Fibroblast of skin of right quadriceps (primary cell): ENCODE measurements at regions not wholly inside any gene's neighbourhood (a gene's known extent, or its start where the extent isn't known, plus 50 kb on each side); places are given as distances from the start of the nearest gene placed in this dataset.
"Not testable (repeated sequence)": the region's sequence is repeated elsewhere in the genome, so short reads cannot be mapped to it uniquely, and the experiment has no call there.

Experiments used
- DNase-seq: peaks from one replicate; pipeline ENCODE4 v3.0.0-alpha.2; 2013

DNA sequence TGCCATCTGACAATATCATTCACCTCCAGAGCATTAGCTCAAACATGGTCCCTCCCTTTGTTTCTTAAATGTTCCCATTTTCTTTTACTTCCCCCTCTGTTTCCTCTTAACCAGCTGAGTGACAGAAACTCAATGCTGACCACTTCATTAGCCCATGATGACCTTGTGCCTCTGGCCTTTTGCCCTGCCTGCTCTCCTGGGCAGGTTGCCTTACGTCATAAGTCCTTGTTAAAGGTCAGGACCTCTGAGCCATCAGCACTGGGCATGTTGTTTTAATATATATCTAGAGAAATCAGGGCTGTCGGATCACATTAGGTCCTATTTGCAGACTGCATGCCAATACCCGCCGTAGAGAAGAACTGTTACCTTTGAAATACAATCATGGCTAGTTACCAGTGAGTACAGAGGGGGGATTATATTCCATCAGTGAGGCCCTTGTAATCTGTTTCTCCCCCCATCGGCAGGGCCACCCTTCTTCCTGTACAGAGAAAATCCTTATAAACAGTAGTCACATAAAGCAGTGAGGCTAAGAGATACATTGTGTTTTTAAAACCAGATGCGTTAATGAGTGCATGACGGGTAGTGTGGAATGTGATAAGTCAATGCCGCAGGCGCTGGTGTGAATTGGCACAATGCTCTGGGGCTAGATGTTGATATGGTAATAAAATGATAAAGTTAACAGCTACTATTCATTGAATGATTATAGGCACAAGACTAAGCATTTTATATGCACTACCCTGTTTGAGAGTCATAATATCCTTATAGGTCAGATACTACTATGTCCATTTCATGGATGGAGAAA, 94.3 kb upstream of the ZFHX3 start:
- no peak for DNase-seq

DNA sequence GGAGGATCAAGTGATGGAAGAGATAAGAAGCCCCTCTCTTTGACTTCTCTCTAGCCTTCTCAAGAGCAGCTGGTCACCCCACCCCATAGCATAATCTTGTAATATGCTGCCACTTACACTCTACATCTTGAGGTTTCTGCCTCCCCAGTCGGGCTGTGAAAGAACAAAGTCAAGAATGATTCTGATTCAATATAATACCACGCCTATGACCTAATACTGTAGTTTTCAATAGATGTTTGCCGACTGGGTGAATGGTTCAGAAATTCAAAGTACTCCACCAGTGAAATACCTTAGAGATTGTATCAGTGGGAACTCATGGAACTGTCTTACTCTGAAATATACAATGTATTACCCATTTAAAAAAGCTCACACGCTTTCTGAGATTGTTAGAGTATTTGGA, 93.0 kb upstream of the ZFHX3 start:
- DNase-seq: no peak

DNA sequence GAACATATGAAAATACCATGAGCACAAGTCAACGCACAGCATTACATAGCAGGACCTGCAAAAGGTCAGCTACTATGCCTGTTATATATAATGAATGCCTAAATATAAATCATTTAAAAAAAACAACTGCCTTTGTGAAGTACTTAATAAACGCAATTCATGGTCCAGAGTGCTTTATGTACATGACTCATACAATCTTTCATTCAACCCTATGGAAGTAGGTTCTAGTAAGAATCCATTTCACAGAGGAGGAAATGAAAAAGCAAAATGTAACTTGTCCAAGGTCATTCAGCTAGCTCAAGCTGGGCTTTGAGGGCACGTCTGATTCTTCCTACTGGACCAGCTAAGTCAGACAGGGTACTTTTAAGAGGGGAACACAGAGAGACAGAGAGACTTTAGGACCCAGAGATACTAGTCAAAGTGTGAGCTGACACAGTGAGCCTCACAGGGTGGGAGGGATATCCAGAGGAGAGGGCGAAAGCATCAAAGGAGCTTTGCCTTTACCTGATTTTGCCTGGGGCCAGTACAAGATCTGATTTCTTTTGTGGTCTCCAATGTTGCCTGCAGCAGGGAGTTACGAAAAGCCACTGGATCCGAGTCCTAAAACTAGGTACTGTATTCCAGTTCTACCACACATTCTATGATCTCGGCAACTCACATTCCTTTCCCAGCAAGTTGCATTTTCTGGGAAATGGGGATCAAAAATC, 83.4 kb upstream of the ZFHX3 start:
- no peak for DNase-seq

GRCh38 chr16:73129455-73129854, 81.5 kb upstream of the ZFHX3 start:
- DNase-seq: no peak

- DNase-seq: peak; percentile 81
These were observed 78.6 kb upstream of the ZFHX3 start for GRCh38 chr16:73126525-73126853.

GRCh38 chr16:73125850-73126524, 78.1 kb upstream of the ZFHX3 start:
- DNase-seq: peak; percentile 77

- DNase-seq: no peak
These were observed 76.9 kb upstream of the ZFHX3 start for GRCh38 chr16:73124665-73125375.

GRCh38 chr16:73124097-73124652, 76.2 kb upstream of the ZFHX3 start:
- DNase-seq: no peak

GRCh38 chr16:73122604-73123391, 74.9 kb upstream of the ZFHX3 start:
- DNase-seq: no peak

GRCh38 chr16:73116576-73116975, 68.6 kb upstream of the ZFHX3 start:
- no peak for DNase-seq

DNA sequence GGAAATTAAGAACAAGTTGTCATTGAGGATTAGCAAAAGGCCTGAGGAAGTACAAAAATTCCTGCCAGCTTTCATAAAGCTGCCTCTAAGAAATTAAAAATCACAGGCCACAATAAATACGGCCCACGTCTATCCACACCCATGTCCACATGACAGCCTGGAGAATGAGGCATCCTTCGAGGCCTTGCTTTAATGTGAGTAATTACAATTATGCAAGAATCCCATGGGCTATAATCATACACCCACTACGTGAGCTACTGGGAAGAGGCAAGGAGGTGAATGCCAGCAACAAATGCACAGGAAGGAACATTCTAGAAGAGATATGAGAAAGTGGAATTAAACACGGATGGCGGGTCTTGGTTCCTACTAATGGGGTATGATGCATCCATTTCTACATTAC, 65.4 kb upstream of the ZFHX3 start:
- no peak for DNase-seq

DNA sequence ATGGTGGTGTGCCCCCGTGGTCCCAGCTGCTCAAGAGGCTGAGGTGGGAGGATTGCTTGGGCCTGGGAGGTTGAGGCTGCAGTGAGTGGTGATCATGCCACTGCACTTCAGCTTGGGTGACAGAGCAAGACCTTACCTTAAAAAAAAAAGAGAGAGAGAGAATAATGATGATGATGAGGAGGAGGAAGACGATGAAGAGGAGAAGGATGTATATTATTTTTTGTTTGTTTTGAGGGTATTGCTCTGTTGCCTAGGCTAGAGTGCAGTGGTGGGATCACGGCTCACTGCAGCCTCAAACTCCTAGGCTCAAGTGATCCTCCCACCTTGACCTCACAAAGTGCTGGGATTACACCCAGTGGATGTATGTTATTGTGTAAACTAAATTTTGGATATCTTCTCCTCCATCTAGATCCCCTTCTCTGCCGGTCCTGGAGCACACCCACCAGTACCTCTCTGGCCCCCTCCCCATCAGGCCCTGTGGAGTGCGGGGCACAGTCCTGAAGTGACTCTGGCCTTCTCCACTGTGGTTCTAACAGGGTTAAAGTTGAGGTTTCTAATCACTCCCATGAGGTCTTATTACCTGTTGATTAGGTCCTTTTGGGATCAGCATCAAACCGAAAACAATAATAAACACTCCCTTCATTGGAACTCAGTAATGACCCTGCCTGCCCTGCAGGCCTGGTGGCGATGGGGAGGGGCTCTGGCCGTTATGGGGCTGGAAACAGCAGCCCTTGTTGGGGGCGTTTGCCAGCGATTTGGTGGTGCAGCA, 60.5 kb upstream of the ZFHX3 start:
- no peak for DNase-seq

DNA sequence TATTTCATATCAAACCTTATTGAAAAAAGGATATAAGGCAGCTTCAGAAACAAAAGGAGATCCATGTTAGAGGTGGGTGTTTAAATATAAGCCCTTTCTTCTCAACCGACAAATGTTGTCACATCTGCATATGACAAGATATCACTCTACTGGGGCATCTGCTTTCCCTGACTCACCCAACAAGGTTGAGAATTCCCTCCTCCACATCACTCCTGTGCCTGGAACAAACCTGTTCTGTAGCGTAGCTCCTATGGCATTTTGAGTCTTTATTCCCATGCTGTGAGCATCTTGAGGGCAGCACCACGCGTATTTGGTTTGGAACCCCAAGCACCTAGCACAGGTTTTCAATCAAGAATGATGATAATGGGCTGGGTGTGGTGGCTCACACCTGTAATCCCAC, 59.4 kb upstream of the ZFHX3 start:
- DNase-seq: no peak

DNA sequence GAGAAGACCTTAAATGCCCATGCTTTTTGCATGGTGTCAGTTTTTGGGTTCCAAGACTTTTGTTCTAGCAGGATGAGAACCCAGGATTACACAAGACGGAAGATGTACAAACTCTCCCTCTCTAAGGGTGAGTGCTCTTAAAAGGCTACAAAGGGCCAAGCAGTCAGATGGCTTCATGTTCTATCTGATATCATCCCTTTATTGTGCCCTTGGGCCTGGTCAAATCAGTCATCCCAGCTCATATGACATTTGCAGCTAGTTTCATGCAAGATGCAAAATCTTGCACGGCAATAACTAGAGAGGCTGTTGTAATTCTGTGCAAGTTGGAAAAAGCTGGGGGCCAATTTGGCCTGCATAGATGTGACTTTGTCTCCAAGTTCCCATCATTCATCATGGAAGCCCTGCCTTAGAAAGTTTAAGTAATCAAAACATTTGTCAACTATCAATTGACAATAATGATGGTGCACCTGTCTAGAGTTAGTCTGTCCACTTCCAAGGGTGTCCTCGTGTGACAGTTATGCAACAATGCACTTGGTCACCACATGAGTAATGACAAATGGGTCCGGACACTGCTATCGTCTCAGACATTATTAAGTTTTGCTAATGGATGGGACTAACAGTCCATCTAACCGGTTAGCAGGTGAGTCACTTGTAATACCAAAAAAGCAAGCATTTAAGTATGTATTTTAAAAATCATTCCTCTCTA, 58.6 kb upstream of the ZFHX3 start:
- DNase-seq: no peak

GRCh38 chr16:73101568-73101967, 53.6 kb upstream of the ZFHX3 start:
- no peak for DNase-seq

GRCh38 chr16:73099601-73100000, 51.7 kb upstream of the ZFHX3 start:
- not testable (repeated sequence) for DNase-seq
